Transverse colon (tissue), 4 donors: ENCODE measurements at regions not wholly inside any gene's neighbourhood (a gene's known extent, or its start where the extent isn't known, plus 50 kb on each side); places are given as distances from the start of the nearest gene placed in this dataset.

ENCODE experiments used
- DNase-seq: peaks from one replicate; pipeline ENCODE4 v3.0.0-alpha.2; 2019
- H3K27ac ChIP-seq, 4 donors: fragments of 200-600 bp; sonication (generic); 2 replicates each; pipeline ENCODE4 v1.5.1; 2016 to 2018; ENCODE audit warnings: inconsistent platforms in 4 of 4
- H3K27me3 ChIP-seq: fragments of 200-600 bp; sonication (generic); 2 replicates; pipeline ENCODE4 v1.5.1; 2017; ENCODE audit warnings: inconsistent platforms
- H3K36me3 ChIP-seq, 4 donors: fragments of 200-600 bp; sonication (generic); 2 replicates each; pipeline ENCODE4 v1.5.1; 2017 to 2019; ENCODE audit warnings: inconsistent platforms in 4 of 4
- H3K4me1 ChIP-seq, 4 donors: fragments of 200-600 bp; sonication (generic); 2 replicates each; pipeline ENCODE4 v1.5.1; 2017 to 2020; ENCODE audit warnings: inconsistent platforms in 4 of 4
- H3K4me3 ChIP-seq, 4 donors: fragments of 200-600 bp; sonication (generic); 1 replicate in 1 of 4; 2 replicates in 3 of 4; pipeline versions ENCODE4 v1.5.1 to v1.6.1; 2017 to 2019; ENCODE audit warnings: inconsistent platforms in 4 of 4
- H3K9me3 ChIP-seq, 2 donors: fragments of 200-600 bp; sonication (generic); 2 replicates each; pipeline ENCODE4 v1.5.1; 2017 to 2019; ENCODE audit warnings: inconsistent platforms in 2 of 2
- EP300 ChIP-seq: sonication (generic); formaldehyde crosslinking; IDR thresholded peaks from one replicate; pipeline ENCODE4 v1.6.1; 2017; ENCODE audit warnings: antibody characterized with exemption, low read depth
- POLR2A ChIP-seq: fragments of 450-650 bp; IDR thresholded peaks from one replicate; pipeline ENCODE4 v1.6.1; 2016; ENCODE audit warnings: antibody characterized with exemption, mild to moderate bottlenecking, moderate library complexity
- POLR2AphosphoS5 ChIP-seq, 3 donors: sonication (generic); formaldehyde crosslinking; IDR thresholded peaks; one replicate each; pipeline ENCODE4 v1.6.1; 2016; ENCODE audit warnings: antibody characterized with exemption in 3 of 3
- WGBS, 2 donors: methylation state at CpG; one replicate each; pipeline ENCODE4 v1.1.5; 2018; ENCODE audit warnings: low coverage in 1 of 2; 5-methylcytosine and 5-hydroxymethylcytosine counted together
- in situ Hi-C, 4 donors: fragments of 200-750 bp; cut with MboI; loops; one replicate each; pipeline versions ENCODE4 v1.15.0 to v1.15.1; 2017; ENCODE audit warnings: low sequenced_read_pairs in 3 of 4, low pct_ligation_motif_present in 1 of 4, low pct_unique_long_range_greater_than_20kb in 1 of 4
- intact Hi-C: fragments of 100-400 bp; cut with DNase I; formaldehyde crosslinking; loops from one replicate; pipeline ENCODE4 v1.15.1; 2023; ENCODE audit warnings: low total_unique reads
- TF ChIP-seq, protein P1 (sequence below), 5 experiments: fragments of 200-600 bp in 3 of 5; fragments of 450-650 bp in 2 of 5; sonication (generic) in 3 of 5; IDR thresholded peaks; 1 replicate in 2 of 5; 2 replicates in 3 of 5; pipeline ENCODE4 v1.5.1; 2016 to 2017; ENCODE audit warnings: antibody characterized with exemption in 5 of 5, inconsistent platforms in 3 of 5, mild to moderate bottlenecking in 2 of 5, moderate library complexity in 1 of 5

DNA sequence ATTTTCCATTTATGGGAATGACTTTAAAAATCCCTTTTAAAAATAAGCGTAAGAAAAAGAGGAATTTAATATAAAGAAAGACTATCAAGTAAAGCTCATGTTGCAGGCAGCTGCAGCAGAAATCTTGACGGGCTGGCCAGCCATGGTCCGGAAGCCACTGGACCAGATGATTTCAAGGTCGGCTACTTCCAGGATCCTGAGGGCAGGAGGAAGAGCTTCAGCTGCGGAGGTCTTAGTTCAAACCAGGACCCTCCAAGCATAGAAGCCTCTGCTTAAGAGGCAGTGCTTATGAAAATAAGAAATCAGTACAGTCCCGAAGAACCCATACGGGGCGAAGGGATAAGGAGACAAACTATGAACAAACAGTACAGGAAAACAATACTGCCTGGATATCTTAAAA lies 220.2 kb upstream of the CELF2 start:
- no peak for TF ChIP-seq EP300
- no peak for TF ChIP-seq POLR2AphosphoS5 (IDR thresholded peaks at IDR 0.05)
- no peak for TF ChIP-seq POLR2A
- TF ChIP-seq, protein P1, sequence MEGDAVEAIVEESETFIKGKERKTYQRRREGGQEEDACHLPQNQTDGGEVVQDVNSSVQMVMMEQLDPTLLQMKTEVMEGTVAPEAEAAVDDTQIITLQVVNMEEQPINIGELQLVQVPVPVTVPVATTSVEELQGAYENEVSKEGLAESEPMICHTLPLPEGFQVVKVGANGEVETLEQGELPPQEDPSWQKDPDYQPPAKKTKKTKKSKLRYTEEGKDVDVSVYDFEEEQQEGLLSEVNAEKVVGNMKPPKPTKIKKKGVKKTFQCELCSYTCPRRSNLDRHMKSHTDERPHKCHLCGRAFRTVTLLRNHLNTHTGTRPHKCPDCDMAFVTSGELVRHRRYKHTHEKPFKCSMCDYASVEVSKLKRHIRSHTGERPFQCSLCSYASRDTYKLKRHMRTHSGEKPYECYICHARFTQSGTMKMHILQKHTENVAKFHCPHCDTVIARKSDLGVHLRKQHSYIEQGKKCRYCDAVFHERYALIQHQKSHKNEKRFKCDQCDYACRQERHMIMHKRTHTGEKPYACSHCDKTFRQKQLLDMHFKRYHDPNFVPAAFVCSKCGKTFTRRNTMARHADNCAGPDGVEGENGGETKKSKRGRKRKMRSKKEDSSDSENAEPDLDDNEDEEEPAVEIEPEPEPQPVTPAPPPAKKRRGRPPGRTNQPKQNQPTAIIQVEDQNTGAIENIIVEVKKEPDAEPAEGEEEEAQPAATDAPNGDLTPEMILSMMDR (IDR thresholded peaks at IDR 0.05): no peak
- H3K36me3 ChIP-seq: no peaks in the 10 kb centered on the region
- in situ Hi-C loops (no loop called here), intact Hi-C loops (loop anchor here (10.0 kb wide), 1 partner anchor 77 kb away; no protein-coding TSS in a partner anchor)
- H3K27me3 ChIP-seq: no peaks in the 10 kb centered on the region
- no peak overlapping the region for H3K4me3 ChIP-seq
- peak overlapping the region; percentile 69 to 83 (median 80) for H3K27ac ChIP-seq
- no peaks in the 10 kb centered on the region for H3K9me3 ChIP-seq
- 58 to 74% methylated on average over 8 of the region's 8 CpGs for WGBS, 2 donors
- DNase-seq: no peak
- peaks cover 0 to 11% (median 4%) of the 10 kb centered on the region in 4 donors for H3K4me1 ChIP-seq

DNA sequence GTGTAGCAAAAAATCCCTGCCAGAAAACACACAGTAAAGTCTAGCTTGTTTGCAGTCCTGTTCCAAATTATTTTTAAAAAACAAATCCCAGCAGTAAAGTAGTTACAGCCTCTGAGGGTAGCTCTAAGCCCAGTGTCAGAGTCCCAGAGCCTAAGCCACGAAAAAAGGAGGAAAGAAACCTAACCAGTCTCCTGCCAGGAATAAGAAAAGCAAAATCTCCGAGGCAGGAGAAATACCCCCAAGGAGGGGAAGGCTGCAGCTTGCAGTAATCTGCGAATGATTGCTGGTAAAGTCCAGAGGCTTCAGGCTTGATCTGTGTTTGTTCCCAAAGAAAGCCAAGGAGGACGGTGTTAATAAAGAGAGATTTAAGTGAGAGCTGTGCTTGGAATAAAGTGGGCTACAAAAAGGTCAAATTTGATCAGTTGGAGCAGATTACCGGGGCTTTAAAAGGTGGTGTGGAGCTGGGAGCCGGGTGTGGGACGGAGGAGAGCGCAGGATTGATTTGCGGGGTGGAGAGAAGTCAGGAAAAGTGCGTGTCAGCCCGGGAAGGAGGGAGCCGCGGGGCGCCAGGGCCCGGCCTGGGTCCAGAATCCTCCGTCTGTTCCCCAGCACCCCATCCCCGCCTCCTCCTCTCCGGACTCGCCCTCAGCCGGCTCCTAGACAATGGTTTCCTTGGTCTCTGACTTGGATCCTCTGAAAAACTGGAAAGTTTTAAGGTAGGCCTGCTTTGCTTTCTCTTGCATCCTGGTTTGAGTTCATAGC lies 219.4 kb upstream of the CELF2 start:
- no peak for TF ChIP-seq EP300
- TF ChIP-seq, protein P1 (IDR thresholded peaks at IDR 0.05): no peak
- TF ChIP-seq POLR2A: no peak
- no peak for TF ChIP-seq POLR2AphosphoS5 (IDR thresholded peaks at IDR 0.05)

GRCh38 chr10:10798864-10799192 lies 218.8 kb upstream of the CELF2 start:
- Histone ChIP-seq H3K27ac (peak overlapping the region; percentile 69 to 83 (median 80)), H3K27me3 (no peaks in the 10 kb centered on the region), H3K4me3 (peak overlapping the region in 2 of 4 donors; percentile 11 to 17), H3K36me3 (no peaks in the 10 kb centered on the region), H3K9me3 (no peaks in the 10 kb centered on the region), H3K4me1 (peaks cover 0 to 7% (median 5%) of the 10 kb centered on the region in 4 donors)
- in situ Hi-C loops (no loop called here), intact Hi-C loops (loop anchor here (10.0 kb wide), 1 partner anchor 76 kb away; no protein-coding TSS in a partner anchor)
- no peak for TF ChIP-seq EP300
- no peak for TF ChIP-seq POLR2A
- TF ChIP-seq POLR2AphosphoS5 (IDR thresholded peaks at IDR 0.05): no peak
- TF ChIP-seq, protein P1 (IDR thresholded peaks at IDR 0.05): no peak
- no peak for DNase-seq
- WGBS, 2 donors: 58 to 63% methylated on average over 2 to 7 of the region's 7 CpGs

More for the DNA sequence above, 219.4 kb upstream of the CELF2 start:
- intact Hi-C loops: loop anchor here (10.0 kb wide), 1 partner anchor 77 kb away; no protein-coding TSS in a partner anchor
- H3K27me3 ChIP-seq: no peaks in the 10 kb centered on the region
- 43 to 73% methylated on average over 13 to 20 of the region's 20 CpGs for WGBS, 2 donors
- peaks cover 0 to 7% (median 5%) of the 10 kb centered on the region in 4 donors for H3K4me1 ChIP-seq
- in situ Hi-C loops: no loop called here
- peak overlapping the region in 2 of 4 donors; percentile 11 to 17 for H3K4me3 ChIP-seq
- H3K9me3 ChIP-seq: no peaks in the 10 kb centered on the region
- no peak for DNase-seq
- no peaks in the 10 kb centered on the region for H3K36me3 ChIP-seq
- H3K27ac ChIP-seq: peak overlapping the region; percentile 69 to 83 (median 80)

GRCh38 chr10:10800961-10801360 lies 216.7 kb upstream of the CELF2 start:
- intact Hi-C loops (no loop called here), in situ Hi-C loops (no loop called here)
- Histone ChIP-seq H3K36me3 (no peaks in the 10 kb centered on the region), H3K9me3 (no peaks in the 10 kb centered on the region), H3K27ac (peak overlapping the region in 1 of 4 donors; percentile 21), H3K27me3 (no peaks in the 10 kb centered on the region), H3K4me3 (no peak overlapping the region), H3K4me1 (peaks cover 0 to 16% (median 10%) of the 10 kb centered on the region in 4 donors)
- WGBS, 2 donors: 83 to 98% methylated on average over 3 of the region's 3 CpGs
- TF ChIP-seq POLR2A (no peak), EP300 (no peak), POLR2AphosphoS5 (IDR thresholded peaks at IDR 0.05) (no peak)
- TF ChIP-seq, protein P1 (IDR thresholded peaks at IDR 0.05): no peak
- no peak for DNase-seq
